K562 (cell line): ENCODE measurements at regions not wholly inside any gene's neighbourhood (a gene's known extent, or its start where the extent isn't known, plus 50 kb on each side); places are given as distances from the start of the nearest gene placed in this dataset.
A peak's percentile ranks its signal among the peaks of the same experiment; 100 is the strongest.

Experiments used
- ATAC-seq: fragments of 200-7000 bp; cut with Tn5 transposase; 3 replicates; pipeline ENCODE4 v1.9.1; 2020; ENCODE audit warnings: moderate library complexity
- BruUV-seq: library from RNA; stranded (reverse); fragments of 400-500 nt; replicated peaks from 2 replicates; lab custom pipeline; 2021; lab: Mats Ljungman, UMichigan
- CTCF ChIA-PET: fragments of 300-600 bp; formaldehyde crosslinking; extraction: SDS; loops from one replicate; lab custom pipeline; 2021; ENCODE audit warnings: low intra/inter-chr PET ratio; lab: Yijun Ruan, JAX
- POLR2A ChIA-PET: fragments of 300-600, 350-650 bp; sonication (Branson Sonifier 250); formaldehyde crosslinking; extraction: SDS; loops from one replicate; lab custom pipeline; 2021; ENCODE audit warnings: antibody characterized with exemption, inconsistent platforms; lab: Yijun Ruan, JAX
- DNase-seq, 4 experiments: peaks; one replicate each; pipeline versions ENCODE4 v3.0.0 to v3.0.0-alpha.2; 2011 to 2018; ENCODE audit warnings: low spot score in 3 of 4, mixed read lengths in 3 of 4; ENCODE audit errors: extremely low read depth in 1 of 4
- FAIRE-seq: peaks from 2 replicates; lab custom pipeline; 2011; peaks lifted over from hg19 to GRCh38; lab: Jason Lieb, UNC
- H2AFZ ChIP-seq: 2 replicates; pipeline ENCODE4 v1.6.0; 2011; ENCODE audit warnings: low read depth, low read length, control low read depth, inconsistent platforms
- H3K27ac ChIP-seq: fragments of 200-600 bp; 3 replicates; pipeline ENCODE4 v1.8.0; 2011; ENCODE audit warnings: low read depth, mild to moderate bottlenecking, control low read depth, inconsistent platforms, low read length, moderate library complexity, mixed read lengths; ENCODE audit errors: extremely low read depth
- H3K27me3 ChIP-seq, 2 experiments: fragments of 300-600 bp in 1 of 2; 2 replicates in 1 of 2; 3 replicates in 1 of 2; pipeline versions ENCODE4 v1.6.0 to v1.8.0; 2011; ENCODE audit warnings: inconsistent platforms in 2 of 2, low read length in 2 of 2, mild to moderate bottlenecking in 1 of 2, mixed read lengths in 1 of 2, moderate library complexity in 1 of 2; ENCODE audit not compliant: control insufficient read depth in 2 of 2, insufficient read depth in 2 of 2
- H3K36me3 ChIP-seq: fragments of 300-600 bp; 3 replicates; pipeline ENCODE4 v1.8.0; 2011; ENCODE audit warnings: mild to moderate bottlenecking, low read length, inconsistent platforms; ENCODE audit not compliant: control insufficient read depth, insufficient read depth
- H3K4me1 ChIP-seq, 2 experiments: fragments of 200-600 bp in 1 of 2; replicated peaks in 1 of 2; 2 replicates in 1 of 2; 3 replicates in 1 of 2; pipeline versions ENCODE4 v1.5.1 to v1.8.0; 2011; ENCODE audit warnings: inconsistent platforms in 2 of 2, low read length in 2 of 2, mild to moderate bottlenecking in 1 of 2, mixed read lengths in 1 of 2, moderate library complexity in 1 of 2; ENCODE audit not compliant: control insufficient read depth in 2 of 2, insufficient read depth in 2 of 2
- H3K4me2 ChIP-seq: 2 replicates; pipeline ENCODE4 v1.6.1; 2011; ENCODE audit warnings: low read length, control low read depth, inconsistent platforms, mixed read lengths; ENCODE audit not compliant: insufficient read depth
- H3K4me3 ChIP-seq: fragments of 200-600 bp; sonication (generic), shearing (Covaris generic); 2 replicates; pipeline ENCODE4 v1.5.1; 2016; ENCODE audit warnings: control low read depth, inconsistent platforms
- H3K79me2 ChIP-seq: fragments of 200-600 bp; 3 replicates; pipeline ENCODE4 v1.8.0; 2011; ENCODE audit warnings: low read length, inconsistent platforms; ENCODE audit not compliant: control insufficient read depth, insufficient read depth
- H3K9ac ChIP-seq, 2 experiments: 2 replicates each; pipeline versions ENCODE4 v1.6.0 to v1.6.1; 2011; ENCODE audit warnings: low read depth in 2 of 2, low read length in 2 of 2, control low read depth in 1 of 2, inconsistent platforms in 1 of 2, mild to moderate bottlenecking in 1 of 2, mixed read lengths in 1 of 2; ENCODE audit not compliant: insufficient read depth in 1 of 2
- H3K9me1 ChIP-seq: one replicate; pipeline ENCODE4 v1.6.0; 2011; ENCODE audit warnings: inconsistent platforms, mild to moderate bottlenecking, low read length, moderate library complexity; ENCODE audit not compliant: control insufficient read depth, insufficient read depth
- H3K9me3 ChIP-seq: replicated peaks from 2 replicates; pipeline ENCODE4 v1.5.1; 2011; ENCODE audit warnings: low read depth, low read length, inconsistent platforms; ENCODE audit not compliant: control insufficient read depth, insufficient read depth
- H4K20me1 ChIP-seq: replicated peaks from 2 replicates; pipeline ENCODE4 v1.6.1; 2011; ENCODE audit warnings: low read length, inconsistent platforms, mixed read lengths; ENCODE audit not compliant: control insufficient read depth, insufficient read depth
- ATF2 ChIP-seq: sonication (generic); formaldehyde crosslinking; IDR thresholded peaks from 2 replicates; pipeline ENCODE4 v1.8.1; 2022; ENCODE audit warnings: missing genetic modification reagents
- ATF3 ChIP-seq, 2 experiments: fragments of 450-650 bp in 1 of 2; sonication (generic) in 1 of 2; formaldehyde crosslinking in 1 of 2; IDR thresholded peaks in 1 of 2; conservative IDR thresholded peaks in 1 of 2; 2 replicates each; pipeline versions ENCODE4 v1.6.1 to v1.8.1; 2016 to 2023; ENCODE audit warnings: mild to moderate bottlenecking in 2 of 2, moderate library complexity in 2 of 2, inconsistent platforms in 1 of 2, missing genetic modification reagents in 1 of 2
- HMG20A ChIP-seq: fragments of 450-650 bp; formaldehyde crosslinking; conservative IDR thresholded peaks from 2 replicates; pipeline ENCODE4 v1.4.0; 2020; ENCODE audit warnings: mild to moderate bottlenecking, mixed read lengths
- KAT7 ChIP-seq: sonication (generic); formaldehyde crosslinking; IDR thresholded peaks from 2 replicates; pipeline ENCODE4 v1.8.0; 2022; ENCODE audit warnings: missing genetic modification reagents, mild to moderate bottlenecking, borderline replicate concordance
- MBD2 ChIP-seq: sonication (generic); IDR thresholded peaks from 2 replicates; pipeline ENCODE4 v1.6.1; 2016; ENCODE audit warnings: low read depth, borderline replicate concordance
- SMARCB1 ChIP-seq: IDR thresholded peaks from 2 replicates; pipeline ENCODE4 v1.6.1; 2011; ENCODE audit warnings: improper control_type of control experiment, low read depth; ENCODE audit not compliant: insufficient read length
- SMC3 ChIP-seq: conservative IDR thresholded peaks from 2 replicates; pipeline ENCODE4 v1.6.1; 2011; ENCODE audit warnings: low read depth, low read length, improper control_type of control experiment; ENCODE audit not compliant: insufficient read depth
- TAF9B ChIP-seq: fragments of 450-650 bp; IDR thresholded peaks from 2 replicates; pipeline ENCODE4 v1.6.1; 2018; ENCODE audit warnings: mild to moderate bottlenecking; ENCODE audit not compliant: partially characterized antibody
- ZFP30 ChIP-seq: fragments of 250-450 bp; sonication (Bioruptor Pico); IDR thresholded peaks from 2 replicates; pipeline ENCODE4 v1.8.0; 2022; ENCODE audit warnings: moderate library complexity, mild to moderate bottlenecking, inconsistent platforms, borderline replicate concordance
- ZNF121 ChIP-seq: sonication (generic); formaldehyde crosslinking; conservative IDR thresholded peaks from 2 replicates; pipeline ENCODE4 v1.8.0; 2022; ENCODE audit warnings: missing genetic modification reagents
- ZNF134 ChIP-seq: fragments of 250-450 bp; sonication (Bioruptor Pico); conservative IDR thresholded peaks from 2 replicates; pipeline ENCODE4 v1.4.0; 2020
- ZNF57 ChIP-seq: fragments of 450-650 bp; formaldehyde crosslinking; IDR thresholded peaks from 2 replicates; pipeline ENCODE4 v1.4.0; 2020; ENCODE audit warnings: mild to moderate bottlenecking, moderate library complexity
- ZNF609 ChIP-seq: sonication (generic); formaldehyde crosslinking; IDR thresholded peaks from 2 replicates; pipeline ENCODE4 v1.8.1; 2023; ENCODE audit warnings: missing genetic modification reagents, mild to moderate bottlenecking, borderline replicate concordance
- WGBS: fragments of 100-300 bp; shearing (Covaris generic); methylation state at CpG from one replicate; pipeline ENCODE4 v1.1.6; 2016; ENCODE audit warnings: low coverage, mixed read lengths; ENCODE audit not compliant: insufficient coverage; ENCODE audit errors: missing lambda C conversion rate; 5-methylcytosine and 5-hydroxymethylcytosine counted together
- in situ Hi-C: fragments of 300-500 bp; cut with MboI; formaldehyde crosslinking; loops from 4 replicates; pipeline ENCODE4 v1.15.0; 2018; ENCODE audit warnings: inconsistent platforms, mixed read lengths
- intact Hi-C: fragments of 100-400 bp; cut with micrococcal nuclease; formaldehyde crosslinking; loops from 2 replicates; pipeline ENCODE4 v1.14.2; 2022

- BruUV-seq, result no TSS peak
- peak; percentile 77 for FAIRE-seq
- intact Hi-C loops, result no loop called here
- TF ChIP-seq ZFP30 (CRISPR knock-in tag), result no peak
- no peak for TF ChIP-seq HMG20A (CRISPR knock-in tag)
- TF ChIP-seq ZNF121 (CRISPR knock-in tag), result no peak
- no peak for TF ChIP-seq ATF3 (IDR thresholded peaks at IDR 0.05)
- no peak for TF ChIP-seq ATF3 (CRISPR knock-in tag; conservative IDR thresholded peaks at IDR 0.05)
- no peak for TF ChIP-seq ZNF57 (CRISPR knock-in tag)
- no peak for TF ChIP-seq SMARCB1
- 0 out of 2 replicates have a peak, but pooled peaks have one; percentile 18 for TF ChIP-seq SMC3
- no peak for TF ChIP-seq KAT7 (CRISPR knock-in tag)
- no peak for TF ChIP-seq MBD2
- no peak for TF ChIP-seq ZNF134 (CRISPR knock-in tag)
- no peak for TF ChIP-seq TAF9B
- TF ChIP-seq ATF2 (CRISPR knock-in tag), result no peak
- no peak for TF ChIP-seq ZNF609 (CRISPR knock-in tag)
Observed at GRCh38 chr10:33115738-33116719, 158.0 kb upstream of the ITGB1 start.

More at GRCh38 chr10:33115738-33116719, 158.0 kb upstream of the ITGB1 start:
- no peaks in the 10 kb centered on the region; a peak in 1 of 5 replicates for H3K4me1 ChIP-seq
- 0 out of 2 replicates have a peak overlapping the region, but pooled peaks have one; percentile 27 for H2AFZ ChIP-seq
- peaks cover 3% of the 10 kb centered on the region for H3K9me1 ChIP-seq
- no peaks in the 10 kb centered on the region for H3K9me3 ChIP-seq
- no peaks in the 10 kb centered on the region for H3K79me2 ChIP-seq
- H3K27me3 ChIP-seq, result peaks cover 9 to 13% of the 10 kb centered on the region in 2 experiments; a peak in 3 of 5 replicates
- POLR2A ChIA-PET, result interaction anchor here (0.6 to 1.4 kb wide), 2 partner anchors 69 to 392 kb away, joined by 3 read pairs; no protein-coding TSS in a partner anchor
- whole genome bisulfite sequencing, result 5% methylated on average over 20 of the region's 20 CpGs
- H3K9ac ChIP-seq, result no peak overlapping the region
- H3K4me2 ChIP-seq, result no peak overlapping the region
- peak; percentile 88 for ATAC-seq
- no peak overlapping the region for H3K27ac ChIP-seq
- DNase-seq, result peak in 2 of 4 experiments; percentile 34 to 48
- no peaks in the 10 kb centered on the region for H4K20me1 ChIP-seq
- H3K36me3 ChIP-seq, result no peaks in the 10 kb centered on the region
- in situ Hi-C loops, result no loop called here
- H3K4me3 ChIP-seq, result no peak overlapping the region
- CTCF ChIA-PET, result no interaction called here
